Hepatocyte (in vitro differentiated cells): ENCODE measurements at regions not wholly inside any gene's neighbourhood (a gene's known extent, or its start where the extent isn't known, plus 50 kb on each side); places are given as distances from the start of the nearest gene placed in this dataset.
"Not testable (repeated sequence)": the region's sequence is repeated elsewhere in the genome, so short reads cannot be mapped to it uniquely, and the experiment has no call there.

Experiments used
- DNase-seq: peaks from one replicate; pipeline ENCODE4 v3.0.0-alpha.2; 2016; ENCODE audit warnings: low spot score
- H2AFZ ChIP-seq: fragments of 200-600 bp; sonication (generic); 2 replicates; pipeline ENCODE4 v1.6.0; 2016; ENCODE audit warnings: antibody characterized with exemption, mild to moderate bottlenecking
- H3K27ac ChIP-seq: fragments of 200-600 bp; sonication (generic); 2 replicates; pipeline ENCODE4 v1.5.1; 2016; ENCODE audit warnings: mild to moderate bottlenecking
- H3K27me3 ChIP-seq: fragments of 200-600 bp; sonication (generic); 2 replicates; pipeline ENCODE4 v1.6.1; 2016
- H3K36me3 ChIP-seq: fragments of 200-600 bp; sonication (generic); replicated peaks from 2 replicates; pipeline ENCODE4 v1.5.1; 2016; ENCODE audit warnings: low read depth; ENCODE audit not compliant: insufficient read depth
- H3K4me1 ChIP-seq: fragments of 200-600 bp; sonication (generic); 2 replicates; pipeline ENCODE4 v1.5.1; 2016; ENCODE audit warnings: mild to moderate bottlenecking, moderate library complexity; ENCODE audit not compliant: insufficient read depth
- H3K4me2 ChIP-seq: fragments of 200-600 bp; sonication (generic); 2 replicates; pipeline ENCODE4 v1.6.0; 2016
- H3K4me3 ChIP-seq: fragments of 200-600 bp; sonication (generic); 2 replicates; pipeline ENCODE4 v1.5.1; 2016; ENCODE audit warnings: mild to moderate bottlenecking
- H3K79me2 ChIP-seq: fragments of 200-600 bp; sonication (generic); 2 replicates; pipeline ENCODE4 v1.6.0; 2017; ENCODE audit warnings: mild to moderate bottlenecking
- H3K9me2 ChIP-seq: fragments of 200-600 bp; sonication (generic); replicated peaks from 2 replicates; pipeline ENCODE4 v1.6.0; 2017; ENCODE audit warnings: mild to moderate bottlenecking; ENCODE audit not compliant: insufficient read depth
- H3K9me3 ChIP-seq: fragments of 200-600 bp; sonication (generic); 2 replicates; pipeline ENCODE4 v1.5.1; 2016; ENCODE audit warnings: low read depth, mild to moderate bottlenecking
- H4K20me1 ChIP-seq: fragments of 200-600 bp; sonication (generic); 2 replicates; pipeline ENCODE4 v1.6.0; 2016; ENCODE audit warnings: mild to moderate bottlenecking; ENCODE audit not compliant: insufficient read depth, poor library complexity, severe bottlenecking
- CTCF ChIP-seq: fragments of 200-600 bp; sonication (generic); IDR thresholded peaks from 2 replicates; pipeline ENCODE4 v1.5.1; 2016; ENCODE audit warnings: antibody characterized with exemption, mild to moderate bottlenecking; ENCODE audit not compliant: poor library complexity
- EZH2 ChIP-seq: fragments of 200-600 bp; sonication (generic); IDR thresholded peaks from 2 replicates; pipeline ENCODE4 v1.6.1; 2016; ENCODE audit warnings: antibody characterized with exemption, mild to moderate bottlenecking, borderline replicate concordance
- EZH2phosphoT487 ChIP-seq: fragments of 200-600 bp; sonication (generic); IDR thresholded peaks from one replicate; pipeline ENCODE4 v1.6.1; 2018; ENCODE audit warnings: antibody characterized with exemption, mild to moderate bottlenecking, low read depth, moderate library complexity; ENCODE audit not compliant: unreplicated experiment, severe bottlenecking
- WGBS: methylation state at CpG from one replicate; pipeline ENCODE4 v1.1.6; 2016; ENCODE audit warnings: low lambda C conversion rate; ENCODE audit errors: missing lambda C conversion rate; 5-methylcytosine and 5-hydroxymethylcytosine counted together

- not testable (repeated sequence) for H3K4me2 ChIP-seq, H3K4me3 ChIP-seq, H3K36me3 ChIP-seq, H2AFZ ChIP-seq, H3K27ac ChIP-seq, H3K79me2 ChIP-seq, H3K27me3 ChIP-seq, H3K9me2 ChIP-seq, H4K20me1 ChIP-seq, H3K4me1 ChIP-seq, DNase-seq, H3K9me3 ChIP-seq
- 88% methylated on average over 1 of the region's 1 CpG for WGBS
These were observed 327.1 kb downstream of the SRGAP2C start for GRCh38 chr1:121511876-121512275.

GRCh38 chr1:121515235-121515634 lies 330.5 kb downstream of the SRGAP2C start:
- Histone ChIP-seq H3K4me3 (no peak overlapping the region), H2AFZ (no peak overlapping the region), H3K4me1 (peaks cover 2% of the 10 kb centered on the region), H3K36me3 (no peaks in the 10 kb centered on the region), H3K4me2 (no peak overlapping the region), H3K9me3 (no peaks in the 10 kb centered on the region), H3K79me2 (no peaks in the 10 kb centered on the region), H3K27ac (no peak overlapping the region), H4K20me1 (no peaks in the 10 kb centered on the region), H3K9me2 (no peaks in the 10 kb centered on the region), H3K27me3 (peaks cover 2% of the 10 kb centered on the region)
- no peak for DNase-seq
- WGBS, result 88% methylated on average over 2 of the region's 2 CpGs
- TF ChIP-seq EZH2phosphoT487 (no peak), CTCF (no peak), EZH2 (no peak)

GRCh38 chr1:121516234-121516967 lies 331.6 kb downstream of the SRGAP2C start:
- no peaks in the 10 kb centered on the region for H3K9me3 ChIP-seq
- H3K9me2 ChIP-seq, result no peaks in the 10 kb centered on the region
- H3K36me3 ChIP-seq, result no peaks in the 10 kb centered on the region
- H3K27ac ChIP-seq, result no peak overlapping the region
- no peaks in the 10 kb centered on the region for H4K20me1 ChIP-seq
- no peaks in the 10 kb centered on the region for H3K79me2 ChIP-seq
- 91% methylated on average over 8 of the region's 8 CpGs for WGBS
- no peak overlapping the region for H3K4me3 ChIP-seq
- no peak overlapping the region for H2AFZ ChIP-seq
- peaks cover 2% of the 10 kb centered on the region for H3K4me1 ChIP-seq
- peaks cover 3% of the 10 kb centered on the region for H3K27me3 ChIP-seq
- no peak for DNase-seq
- H3K4me2 ChIP-seq, result no peak overlapping the region
- TF ChIP-seq EZH2, result no peak
- TF ChIP-seq CTCF, result no peak
- TF ChIP-seq EZH2phosphoT487, result no peak

- Histone ChIP-seq H3K27me3 (peaks cover 3% of the 10 kb centered on the region), H3K4me2 (no peak overlapping the region), H3K27ac (no peak overlapping the region), H3K36me3 (no peaks in the 10 kb centered on the region), H3K9me3 (no peaks in the 10 kb centered on the region), H3K9me2 (no peaks in the 10 kb centered on the region), H4K20me1 (no peaks in the 10 kb centered on the region), H2AFZ (no peak overlapping the region), H3K4me1 (peaks cover 2% of the 10 kb centered on the region), H3K79me2 (no peaks in the 10 kb centered on the region), H3K4me3 (no peak overlapping the region)
- TF ChIP-seq EZH2 (no peak), CTCF (no peak), EZH2phosphoT487 (no peak)
- DNase-seq, result no peak
- WGBS, result 87% methylated on average over 9 of the region's 9 CpGs
These were observed 332.9 kb downstream of the SRGAP2C start for GRCh38 chr1:121517586-121518230.
